GM19035 (cell line): ENCODE measurements at regions not wholly inside any gene's neighbourhood (a gene's known extent, or its start where the extent isn't known, plus 50 kb on each side); places are given as distances from the start of the nearest gene placed in this dataset.

Experiments used
- ATAC-seq: cut with Tn5 transposase; IDR thresholded peaks from one replicate; pipeline ENCODE4 v1.9.1; 2021; ENCODE audit not compliant: unreplicated experiment

DNA sequence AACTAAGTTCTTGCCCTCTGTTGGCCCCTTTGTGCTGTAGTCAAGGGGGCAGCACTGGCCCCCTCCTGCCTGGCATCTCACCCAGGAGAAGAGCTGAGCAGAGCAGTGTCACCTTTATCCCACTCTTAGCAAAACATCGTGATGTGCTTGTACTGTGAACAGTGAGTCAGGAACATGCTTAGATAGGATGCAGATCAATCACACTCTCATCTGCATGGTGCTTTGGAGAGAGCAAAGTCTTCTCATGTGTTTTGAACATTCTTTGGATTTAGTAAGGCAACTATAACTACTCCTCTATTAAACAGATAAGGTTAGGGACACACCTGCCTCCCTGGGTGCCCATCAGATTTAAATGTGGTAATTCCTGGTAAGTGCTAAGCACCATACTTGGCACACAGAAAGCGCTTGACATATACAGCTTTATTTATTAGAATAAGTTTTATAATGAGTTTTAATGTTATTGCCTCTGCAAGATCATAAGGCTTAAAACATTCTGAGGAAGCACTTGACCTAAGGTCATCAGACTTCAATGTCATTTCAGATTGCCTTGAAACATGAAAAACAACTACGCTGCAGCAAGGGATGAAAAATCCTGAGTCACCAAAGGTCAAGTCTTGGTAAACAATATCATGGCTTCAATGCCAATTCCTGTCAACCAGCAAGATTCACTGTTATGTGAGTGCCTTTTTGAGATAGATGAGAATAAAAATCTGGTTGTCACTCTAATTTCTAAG, 82.4 kb upstream of the IRS2 start:
- no peak for ATAC-seq

DNA sequence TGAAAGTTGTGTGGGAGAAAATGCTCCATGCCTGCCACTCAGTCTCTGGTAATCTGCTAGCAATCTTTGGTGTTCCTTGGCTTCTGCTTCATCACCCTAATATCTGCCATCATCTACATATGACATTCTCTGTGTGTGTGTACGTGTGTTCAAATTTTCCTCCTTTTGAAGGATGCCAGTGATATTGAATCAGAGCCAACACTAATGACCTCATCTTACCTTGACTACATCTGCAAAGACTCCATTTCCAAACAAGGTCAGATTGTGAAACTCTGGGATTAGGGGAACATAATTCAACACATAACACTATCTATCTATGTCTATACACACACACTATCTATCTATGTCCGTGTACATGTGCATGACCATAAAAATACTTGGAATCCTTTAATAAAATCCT, 81.4 kb upstream of the IRS2 start:
- no peak for ATAC-seq

GRCh38 chr13:109862627-109863026, 76.2 kb upstream of the IRS2 start:
- ATAC-seq, result no peak

DNA sequence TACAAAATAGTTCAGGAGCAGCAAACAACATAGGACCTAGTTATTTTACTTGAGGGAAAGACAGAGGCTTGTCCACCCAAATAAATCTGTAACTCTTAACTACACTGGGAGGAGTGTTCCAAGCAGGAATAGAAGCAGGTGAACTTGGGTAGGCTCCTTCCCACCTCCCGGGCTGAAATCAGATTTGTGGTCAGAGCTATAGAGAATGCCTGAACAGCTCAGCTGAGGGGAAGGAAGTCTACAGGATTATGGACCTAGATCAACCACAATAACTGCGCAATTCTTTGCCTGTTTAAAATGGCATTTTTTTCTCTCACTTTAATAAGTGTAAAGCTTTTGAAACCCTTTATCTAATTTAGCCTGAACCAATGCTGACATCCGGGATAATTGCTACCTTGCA, 73.5 kb upstream of the IRS2 start:
- ATAC-seq, result no peak

DNA sequence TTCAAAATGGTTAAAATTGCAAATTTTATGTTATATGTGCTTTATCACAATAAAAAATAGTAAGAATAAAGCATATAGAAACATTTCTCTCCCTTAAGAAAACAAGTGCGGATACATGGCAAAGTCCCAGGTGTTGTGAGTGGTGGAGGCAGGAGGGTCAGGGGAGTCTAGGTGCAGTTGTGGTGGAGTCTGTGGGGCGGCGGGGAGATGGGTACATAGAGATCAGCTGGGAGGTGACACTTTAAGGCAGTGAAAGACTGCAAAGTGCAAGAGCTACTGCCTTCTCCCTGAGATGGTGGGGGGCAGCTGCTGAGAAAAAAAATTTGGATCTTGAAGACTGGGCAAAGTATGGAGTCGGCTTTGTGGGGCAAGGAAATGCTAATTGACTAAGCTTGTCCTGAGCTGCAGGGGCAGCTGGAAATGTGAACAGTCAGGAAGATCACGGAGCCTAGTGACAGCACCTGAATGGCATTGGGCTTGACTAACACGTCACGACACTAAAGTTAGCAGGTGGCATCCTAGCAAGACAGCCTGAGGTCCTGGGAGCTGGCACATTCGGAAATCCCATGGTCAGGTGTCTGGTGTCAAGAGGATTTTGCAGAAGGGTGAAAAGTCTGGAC, 72.9 kb upstream of the IRS2 start:
- ATAC-seq, result no peak

DNA sequence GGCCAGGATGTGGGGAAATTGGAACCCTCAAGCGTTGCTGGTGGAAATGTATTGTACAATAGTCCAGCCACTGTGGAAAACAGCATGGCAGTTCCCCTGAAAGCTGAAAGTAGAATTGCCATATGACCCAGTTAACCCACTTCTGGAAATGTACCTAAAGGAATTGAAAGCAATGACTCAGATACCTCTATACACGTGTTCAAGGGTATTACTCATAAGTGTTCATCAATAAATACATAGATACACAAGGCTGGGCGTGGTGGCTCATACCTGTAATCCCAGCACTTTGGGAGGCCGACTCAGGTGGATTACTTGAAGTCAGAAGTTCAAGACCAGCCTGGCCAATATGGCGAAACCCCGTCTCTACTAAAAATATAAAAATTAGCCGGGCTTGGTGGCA, 71.9 kb upstream of the IRS2 start:
- ATAC-seq, result no peak

- no peak for ATAC-seq
These were observed 71.4 kb upstream of the IRS2 start for GRCh38 chr13:109857803-109858202.

DNA sequence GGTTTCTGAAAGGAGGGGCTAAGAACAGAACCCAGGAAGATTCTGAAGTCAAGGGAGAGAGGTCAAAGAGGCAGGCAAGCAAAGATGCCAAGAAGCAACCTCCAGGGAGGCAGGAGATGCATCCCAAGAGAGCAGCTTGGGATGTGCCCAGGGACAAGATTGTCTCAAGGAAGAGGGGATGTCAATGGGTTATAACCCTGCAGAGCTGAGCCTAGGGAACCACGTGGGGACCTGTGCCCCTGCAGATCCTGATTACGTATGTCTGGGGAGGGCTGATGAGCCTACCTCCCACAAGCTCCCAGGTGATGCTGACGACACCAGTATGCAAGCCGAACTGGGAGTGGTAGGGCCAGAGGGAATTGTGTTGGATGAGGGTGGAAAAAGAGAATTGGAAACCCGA, 70.9 kb upstream of the IRS2 start:
- ATAC-seq, result no peak

GRCh38 chr13:109856350-109856749, 70.0 kb upstream of the IRS2 start:
- ATAC-seq, result no peak

- ATAC-seq, result no peak
These were observed 66.8 kb upstream of the IRS2 start for GRCh38 chr13:109853153-109853552.

DNA sequence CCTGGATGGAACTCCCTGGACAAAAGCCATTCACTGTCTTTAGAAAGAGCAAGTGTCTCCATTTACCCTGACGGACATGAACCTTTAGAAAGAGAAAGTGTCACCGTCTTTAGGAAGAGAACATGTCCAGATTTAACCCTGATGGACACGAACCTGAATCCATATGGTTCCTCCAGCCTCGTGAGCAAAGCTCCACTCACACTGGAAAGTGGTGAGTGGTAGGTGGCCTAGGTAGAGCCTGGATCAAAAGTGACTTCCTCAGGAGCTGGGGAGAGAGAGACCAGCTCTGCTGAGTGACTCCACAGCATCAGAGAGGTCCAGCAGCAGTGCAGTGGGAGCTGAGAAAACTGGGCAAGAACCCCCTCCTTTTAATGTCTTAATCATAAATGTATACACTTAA, 59.8 kb upstream of the IRS2 start:
- ATAC-seq, result no peak

GRCh38 chr13:109844396-109844795, 58.0 kb upstream of the IRS2 start:
- no peak for ATAC-seq

- ATAC-seq, result no peak
These were observed 57.3 kb upstream of the IRS2 start for GRCh38 chr13:109843695-109844094.

- ATAC-seq, result no peak
These were observed 56.0 kb upstream of the IRS2 start for GRCh38 chr13:109842212-109842920.

- no peak for ATAC-seq
These were observed 54.5 kb upstream of the IRS2 start for GRCh38 chr13:109840893-109841287.

DNA sequence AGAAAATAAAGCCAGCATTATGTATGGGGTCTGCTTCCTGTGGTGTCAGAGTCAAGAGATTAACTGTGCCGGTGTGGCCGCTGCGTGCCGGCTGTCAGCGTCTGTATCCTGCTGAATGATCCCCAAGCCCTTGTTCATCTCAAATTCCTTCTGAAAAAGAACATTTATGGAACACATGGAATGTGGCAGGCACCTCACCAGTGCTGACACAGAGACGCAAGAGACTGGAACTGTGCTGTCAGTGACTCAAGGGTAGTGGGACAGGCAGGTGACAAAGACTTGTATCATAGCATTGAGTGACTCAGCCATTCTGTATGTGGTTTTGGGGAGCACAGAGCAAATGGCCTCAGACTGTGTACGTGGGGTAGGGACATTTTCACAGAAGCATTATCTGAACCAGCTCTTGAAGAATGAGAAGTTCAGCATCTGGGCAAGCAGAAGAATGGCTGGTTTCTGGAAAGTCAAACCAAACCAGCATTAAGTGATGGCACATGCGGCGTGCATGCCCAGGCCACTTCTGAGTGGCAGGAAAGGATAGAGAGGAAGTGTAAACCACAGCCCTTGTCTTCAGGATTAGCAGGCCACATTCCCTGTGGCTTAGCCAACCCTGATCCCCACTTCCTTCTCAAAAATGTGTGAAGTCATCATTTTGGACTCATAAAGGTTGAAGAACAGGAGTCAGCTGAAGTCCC, 54.0 kb upstream of the IRS2 start:
- no peak for ATAC-seq

DNA sequence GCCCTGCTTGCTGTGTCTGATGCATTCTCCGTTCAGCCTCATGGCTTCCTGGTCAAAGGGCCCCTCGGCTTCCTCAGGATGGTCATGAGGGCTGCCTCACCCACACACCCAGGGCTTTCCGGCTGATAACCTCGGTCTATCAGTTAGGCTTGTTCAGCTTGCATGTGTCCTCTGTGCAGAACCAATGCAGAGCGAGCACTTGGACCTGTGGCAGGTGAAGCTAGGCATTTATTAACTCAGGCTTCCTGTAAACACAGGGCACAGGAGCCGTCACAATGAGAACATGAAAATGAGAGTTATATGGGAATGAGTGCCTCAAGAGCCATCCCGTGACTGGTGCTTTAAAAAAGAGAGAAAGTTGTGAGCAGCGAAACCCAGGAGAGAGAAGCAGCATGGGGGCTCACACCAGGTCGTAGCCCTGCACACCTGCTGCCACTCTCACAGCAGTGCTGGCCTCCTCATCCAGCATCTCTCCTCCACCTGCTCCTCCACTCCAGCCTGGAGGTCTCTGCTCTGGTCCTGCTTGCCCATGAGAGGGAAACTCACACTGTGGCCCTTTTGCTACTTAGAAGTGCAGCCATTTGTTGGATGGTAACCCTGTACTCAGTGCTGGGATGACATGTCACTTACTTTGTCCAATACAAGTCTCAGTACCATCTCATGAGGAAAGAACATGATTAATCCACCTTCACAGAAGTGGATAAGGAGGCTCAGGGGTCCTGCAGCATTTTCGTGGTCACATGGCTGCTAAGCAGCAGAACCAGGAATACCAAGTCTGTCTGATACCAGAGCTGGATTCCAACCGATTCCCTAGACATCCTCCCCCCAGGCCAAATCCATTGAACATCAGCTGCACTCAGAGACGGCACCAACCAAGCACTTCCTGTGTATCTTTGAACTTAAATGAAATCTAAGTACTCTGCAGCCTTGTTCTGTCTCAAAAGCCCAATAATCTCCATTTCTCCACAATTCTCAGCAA, 50.5 kb upstream of the IRS2 start:
- ATAC-seq, result no peak
